ENCODE measurements at regions not wholly inside any gene's neighbourhood (a gene's known extent, or its start where the extent isn't known, plus 50 kb on each side); places are given as distances from the start of the nearest gene placed in this dataset.

- TF ChIP-seq POLR2A (IDR thresholded peaks at IDR 0.05) (no peak), CTCF (IDR thresholded peaks at IDR 0.05) (no peak), POLR2AphosphoS5 (IDR thresholded peaks at IDR 0.05) (no peak)
Observed at GRCh38 chr9:31605164-31605563, 779.3 kb upstream of the ACO1 start.

Data from prostate gland (tissue), 2 donors.